ENCODE measurements at regions not wholly inside any gene's neighbourhood (a gene's known extent, or its start where the extent isn't known, plus 50 kb on each side); places are given as distances from the start of the nearest gene placed in this dataset.
A peak's percentile ranks its signal among the peaks of the same experiment; 100 is the strongest.

GRCh38 chr21:35885942-35886541 lies 174.3 kb downstream of the SETD4 start:
- DNase-seq (ENCODE audit: low spot score in 2 of 2): no peak
- Mint-ChIP-seq H3K36me3 (no peaks in the 10 kb centered on the region), H3K27ac (no peak overlapping the region), H3K4me1 (no peaks in the 10 kb centered on the region), H3K9me3 (no peaks in the 10 kb centered on the region), H3K4me3 (no peak overlapping the region)
- ATAC-seq: no peak

GRCh38 chr21:35882791-35883240 lies 177.5 kb downstream of the SETD4 start:
- DNase-seq (ENCODE audit: low spot score in 2 of 2): peak in 1 of 2 donors; percentile 18
- no peak overlapping the region for H3K4me3 Mint-ChIP-seq
- no peaks in the 10 kb centered on the region for H3K36me3 Mint-ChIP-seq
- H3K27ac Mint-ChIP-seq: no peak overlapping the region
- H3K4me1 Mint-ChIP-seq: no peaks in the 10 kb centered on the region
- H3K9me3 Mint-ChIP-seq: no peaks in the 10 kb centered on the region
- ATAC-seq: no peak

- ATAC-seq (no peak), DNase-seq (ENCODE audit: low spot score in 2 of 2) (no peak)
- Mint-ChIP-seq H3K4me1 (no peaks in the 10 kb centered on the region), H3K9me3 (peaks cover 5% of the 10 kb centered on the region), H3K36me3 (no peaks in the 10 kb centered on the region), H3K4me3 (no peak overlapping the region), H3K27ac (no peak overlapping the region)
These were observed 186.9 kb downstream of the SETD4 start for GRCh38 chr21:35873441-35873840.

GRCh38 chr21:35871906-35872305 lies 188.4 kb downstream of the SETD4 start:
- Mint-ChIP-seq H3K4me1 (no peaks in the 10 kb centered on the region), H3K4me3 (no peak overlapping the region), H3K36me3 (no peaks in the 10 kb centered on the region), H3K9me3 (peaks cover 5% of the 10 kb centered on the region), H3K27ac (no peak overlapping the region)
- ATAC-seq: no peak
- DNase-seq (ENCODE audit: low spot score in 2 of 2): no peak

- Mint-ChIP-seq H3K4me1 (no peaks in the 10 kb centered on the region), H3K4me3 (no peak overlapping the region), H3K27ac (no peak overlapping the region), H3K9me3 (no peaks in the 10 kb centered on the region), H3K36me3 (no peaks in the 10 kb centered on the region)
- ATAC-seq (no peak), DNase-seq (ENCODE audit: low spot score in 2 of 2) (no peak)
These were observed 191.5 kb downstream of the SETD4 start for GRCh38 chr21:35868869-35869223.

- DNase-seq (ENCODE audit: low spot score in 2 of 2) (no peak), ATAC-seq (no peak)
- Mint-ChIP-seq H3K9me3 (no peaks in the 10 kb centered on the region), H3K4me3 (no peak overlapping the region), H3K36me3 (no peaks in the 10 kb centered on the region), H3K4me1 (no peaks in the 10 kb centered on the region), H3K27ac (no peak overlapping the region)
These were observed 192.1 kb downstream of the SETD4 start for GRCh38 chr21:35868005-35868868.

- Mint-ChIP-seq H3K9me3 (no peaks in the 10 kb centered on the region), H3K4me3 (no peak overlapping the region), H3K27ac (no peak overlapping the region), H3K4me1 (no peaks in the 10 kb centered on the region), H3K36me3 (no peaks in the 10 kb centered on the region)
- DNase-seq (ENCODE audit: low spot score in 2 of 2): no peak
- no peak for ATAC-seq
These were observed 196.3 kb downstream of the SETD4 start for GRCh38 chr21:35864039-35864438.

DNA sequence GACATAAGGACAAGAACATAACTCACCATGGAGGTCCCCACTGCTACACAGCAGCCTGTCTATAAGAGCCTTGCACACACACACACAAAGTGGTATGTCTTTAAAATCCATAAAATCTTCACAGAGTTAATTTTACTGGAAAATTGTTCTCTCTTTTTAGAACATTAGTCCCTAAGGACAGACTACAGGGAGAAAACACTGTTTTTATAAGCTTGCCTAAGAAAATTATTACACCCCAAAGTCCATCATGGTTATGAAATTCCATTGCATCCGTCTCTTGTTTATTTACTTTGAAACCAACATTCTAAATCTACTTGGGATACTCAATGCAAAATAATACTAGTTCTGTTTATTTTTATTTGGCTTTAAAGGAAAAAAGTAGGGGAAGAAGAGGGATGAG lies 197.4 kb downstream of the SETD4 start:
- no peaks in the 10 kb centered on the region for H3K4me1 Mint-ChIP-seq
- ATAC-seq (no peak), DNase-seq (ENCODE audit: low spot score in 2 of 2) (no peak)
- H3K4me3 Mint-ChIP-seq: no peak overlapping the region
- no peak overlapping the region for H3K27ac Mint-ChIP-seq
- no peaks in the 10 kb centered on the region for H3K9me3 Mint-ChIP-seq
- no peaks in the 10 kb centered on the region for H3K36me3 Mint-ChIP-seq

GRCh38 chr21:35861661-35862060 lies 198.7 kb downstream of the SETD4 start:
- Mint-ChIP-seq H3K4me3 (no peak overlapping the region), H3K27ac (no peak overlapping the region), H3K36me3 (no peaks in the 10 kb centered on the region), H3K4me1 (no peaks in the 10 kb centered on the region), H3K9me3 (no peaks in the 10 kb centered on the region)
- DNase-seq (ENCODE audit: low spot score in 2 of 2) (no peak), ATAC-seq (no peak)

DNA sequence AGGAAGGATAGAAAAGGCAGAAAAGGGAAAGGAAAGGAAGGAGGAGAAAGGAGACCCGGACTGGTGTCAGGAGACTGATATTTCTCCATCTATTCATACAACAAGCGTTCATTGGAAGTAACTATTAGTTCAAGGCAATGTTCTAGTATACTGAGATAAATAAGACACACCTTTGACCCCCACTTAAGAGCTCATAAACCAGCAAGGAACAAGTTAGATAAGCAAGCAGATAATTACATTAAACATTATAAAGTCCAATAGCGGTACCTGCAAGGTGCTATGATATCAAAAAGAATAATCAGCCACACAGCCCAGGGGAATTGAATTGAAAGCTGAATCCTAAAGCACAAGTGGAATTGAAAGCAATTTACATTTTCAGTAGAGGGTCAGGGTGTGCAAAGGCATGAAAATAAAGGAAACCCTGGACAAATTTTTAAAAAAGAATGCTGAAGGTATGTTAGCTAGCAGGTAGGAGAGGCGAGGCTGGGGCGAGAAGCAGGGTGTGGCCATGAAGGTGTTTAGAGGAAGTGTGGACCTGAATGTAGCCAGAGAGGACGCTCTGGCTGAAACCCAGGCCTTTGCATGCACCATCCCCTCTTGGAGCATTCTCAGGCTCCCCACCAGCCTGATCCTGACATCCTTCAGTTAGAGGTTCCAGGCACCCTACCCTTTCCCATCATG lies 200.0 kb downstream of the SETD4 start:
- H3K4me1 Mint-ChIP-seq: no peaks in the 10 kb centered on the region
- H3K9me3 Mint-ChIP-seq: no peaks in the 10 kb centered on the region
- ATAC-seq: no peak
- no peak for DNase-seq (ENCODE audit: low spot score in 2 of 2)
- no peak overlapping the region for H3K4me3 Mint-ChIP-seq
- H3K36me3 Mint-ChIP-seq: no peaks in the 10 kb centered on the region
- no peak overlapping the region for H3K27ac Mint-ChIP-seq

DNA sequence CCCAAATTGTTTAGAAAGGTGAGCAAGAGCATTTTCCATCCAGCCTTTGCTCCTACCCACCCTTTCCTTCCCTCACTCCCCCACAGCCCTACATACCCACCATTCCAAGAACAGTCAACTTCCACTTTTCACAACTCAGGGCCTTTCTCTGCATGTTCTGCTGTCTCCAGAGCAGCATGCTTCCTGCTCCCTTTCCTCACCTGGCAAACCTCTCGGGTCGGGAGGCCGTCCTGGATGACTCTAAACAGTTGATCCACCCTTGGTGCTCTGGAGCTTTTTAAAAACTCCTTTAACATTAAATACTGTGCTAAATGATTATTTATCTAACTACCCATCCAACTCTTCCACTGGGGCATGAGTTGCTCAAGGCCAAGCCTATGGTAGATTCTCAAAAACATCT lies 200.6 kb downstream of the SETD4 start:
- ATAC-seq (no peak), DNase-seq (ENCODE audit: low spot score in 2 of 2) (no peak)
- Mint-ChIP-seq H3K36me3 (no peaks in the 10 kb centered on the region), H3K4me1 (no peaks in the 10 kb centered on the region), H3K9me3 (no peaks in the 10 kb centered on the region), H3K4me3 (no peak overlapping the region), H3K27ac (no peak overlapping the region)

GRCh38 chr21:35857095-35857494 lies 203.2 kb downstream of the SETD4 start:
- H3K9me3 Mint-ChIP-seq: no peaks in the 10 kb centered on the region
- H3K4me1 Mint-ChIP-seq: no peaks in the 10 kb centered on the region
- no peaks in the 10 kb centered on the region for H3K36me3 Mint-ChIP-seq
- H3K27ac Mint-ChIP-seq: no peak overlapping the region
- DNase-seq (ENCODE audit: low spot score in 2 of 2) (no peak), ATAC-seq (no peak)
- no peak overlapping the region for H3K4me3 Mint-ChIP-seq

- Mint-ChIP-seq H3K9me3 (no peaks in the 10 kb centered on the region), H3K4me3 (no peak overlapping the region), H3K4me1 (no peaks in the 10 kb centered on the region), H3K27ac (no peak overlapping the region), H3K36me3 (no peaks in the 10 kb centered on the region)
- ATAC-seq (no peak), DNase-seq (ENCODE audit: low spot score in 2 of 2) (no peak)
These were observed 204.8 kb downstream of the SETD4 start for GRCh38 chr21:35855484-35855883.

GRCh38 chr21:35854281-35854680 lies 206.0 kb downstream of the SETD4 start:
- no peak overlapping the region for H3K27ac Mint-ChIP-seq
- H3K9me3 Mint-ChIP-seq: no peaks in the 10 kb centered on the region

DNA sequence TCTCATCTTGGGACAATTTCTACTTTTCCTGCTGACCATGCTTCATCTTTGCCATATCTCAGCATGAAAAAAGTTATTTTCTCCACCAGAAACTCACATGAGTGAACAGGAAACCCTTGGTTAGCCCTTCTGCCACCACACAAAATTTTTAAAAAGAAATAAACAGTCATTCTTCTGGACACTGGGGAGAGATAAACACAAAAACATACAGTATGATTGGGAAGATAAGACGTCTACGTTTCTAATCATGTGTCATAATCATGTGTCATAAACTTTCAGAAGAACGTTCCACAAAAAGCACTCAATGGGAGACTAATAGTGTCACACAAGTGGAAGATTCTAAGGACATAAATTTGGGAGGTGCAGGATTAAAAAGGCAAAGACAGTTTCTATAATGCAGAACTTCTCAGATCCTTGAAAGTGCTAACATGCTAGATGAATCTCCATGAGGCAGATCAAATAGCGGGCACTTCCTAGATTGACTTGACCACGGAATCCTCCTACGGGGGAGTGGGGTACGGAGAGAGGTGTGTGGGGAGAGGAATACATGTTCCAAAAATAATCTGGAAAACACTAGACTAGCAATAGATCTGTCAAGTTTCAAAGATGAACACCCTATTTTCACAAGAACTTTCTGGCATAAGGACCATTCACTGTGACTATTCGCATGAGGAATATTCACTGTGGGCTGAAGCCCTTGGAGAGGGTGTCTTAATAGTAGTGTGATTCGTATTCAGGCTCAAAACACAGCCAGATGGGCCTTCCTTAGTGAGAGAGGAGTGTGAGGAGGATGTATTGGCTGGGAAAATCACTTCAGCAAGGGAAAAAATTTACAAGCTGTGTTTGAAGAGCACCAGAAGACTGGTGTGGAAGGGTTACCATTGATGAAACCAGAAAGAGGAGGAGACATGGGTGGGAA lies 206.7 kb downstream of the SETD4 start:
- ATAC-seq (no peak), DNase-seq (ENCODE audit: low spot score in 2 of 2) (no peak)
- no peaks in the 10 kb centered on the region for H3K36me3 Mint-ChIP-seq
- no peaks in the 10 kb centered on the region for H3K9me3 Mint-ChIP-seq
- H3K4me1 Mint-ChIP-seq: no peaks in the 10 kb centered on the region
- H3K27ac Mint-ChIP-seq: no peak overlapping the region
- no peak overlapping the region for H3K4me3 Mint-ChIP-seq

More at GRCh38 chr21:35854281-35854680, 206.0 kb downstream of the SETD4 start:
- H3K36me3 Mint-ChIP-seq: no peaks in the 10 kb centered on the region
- no peak for DNase-seq (ENCODE audit: low spot score in 2 of 2)
- no peak for ATAC-seq
- no peaks in the 10 kb centered on the region for H3K4me1 Mint-ChIP-seq
- no peak overlapping the region for H3K4me3 Mint-ChIP-seq
